Esophagus squamous epithelium (tissue), 5 donors: ENCODE measurements at regions not wholly inside any gene's neighbourhood (a gene's known extent, or its start where the extent isn't known, plus 50 kb on each side); places are given as distances from the start of the nearest gene placed in this dataset.
A peak's percentile ranks its signal among the peaks of the same experiment; 100 is the strongest.
"Not testable (repeated sequence)": the region's sequence is repeated elsewhere in the genome, so short reads cannot be mapped to it uniquely, and the experiment has no call there.

ENCODE experiments used
- DNase-seq: peaks from one replicate; lab custom pipeline; 2025; lab: John Stamatoyannopoulos, UW
- H3K27ac ChIP-seq, 4 donors: fragments of 200-600 bp; sonication (generic); one replicate each; pipeline ENCODE4 v1.5.1; 2016 to 2019; ENCODE audit warnings: mild to moderate bottlenecking in 1 of 4
- H3K27me3 ChIP-seq, 4 donors: fragments of 200-600 bp; sonication (generic); 1 replicate in 3 of 4; 2 replicates in 1 of 4; pipeline versions ENCODE4 v1.5.1 to v1.6.0; 2017 to 2021; ENCODE audit warnings: antibody characterized with exemption in 1 of 4
- H3K36me3 ChIP-seq, 3 donors: fragments of 200-600 bp; sonication (generic); one replicate each; pipeline ENCODE4 v1.5.1; 2016 to 2019
- H3K4me1 ChIP-seq, 3 donors: fragments of 200-600 bp; sonication (generic); one replicate each; pipeline ENCODE4 v1.5.1; 2017 to 2019
- H3K4me3 ChIP-seq, 4 donors: fragments of 200-600 bp; sonication (generic); 1 replicate in 3 of 4; 2 replicates in 1 of 4; pipeline ENCODE4 v1.5.1; 2016 to 2019; ENCODE audit warnings: mild to moderate bottlenecking in 2 of 4, moderate library complexity in 1 of 4
- H3K9me3 ChIP-seq, 3 donors: fragments of 200-600 bp; sonication (generic); one replicate each; pipeline ENCODE4 v1.5.1; 2016 to 2019
- CTCF ChIP-seq, 6 experiments: fragments of 450-650 bp in 4 of 6; fragments of 200-600 bp in 2 of 6; sonication (generic) in 2 of 6; IDR thresholded peaks; one replicate each; pipeline ENCODE4 v1.5.1; 2016 to 2019; ENCODE audit warnings: antibody characterized with exemption in 6 of 6, mild to moderate bottlenecking in 4 of 6, moderate library complexity in 4 of 6
- POLR2A ChIP-seq, 4 donors: fragments of 450-650 bp; IDR thresholded peaks; one replicate each; pipeline ENCODE4 v1.6.1; 2017; ENCODE audit warnings: antibody characterized with exemption in 4 of 4, mild to moderate bottlenecking in 4 of 4, moderate library complexity in 3 of 4
- WGBS, 2 donors: methylation state at CpG; one replicate each; pipeline ENCODE4 v1.1.5; 2018; 5-methylcytosine and 5-hydroxymethylcytosine counted together
- intact Hi-C: fragments of 100-400 bp; cut with DNase I; formaldehyde crosslinking; loops from one replicate; pipeline ENCODE4 v1.15.0; 2022
- donor health status: DM: yes; HTN: yes; CAD: no.

GRCh38 chr16:73949574-73950320, 346.9 kb upstream of the PSMD7 start:
- Histone ChIP-seq H3K27ac (peak overlapping the region in 3 of 4 donors; percentile 48 to 66 (median 58)), H3K4me1 (peaks cover 0 to 14% (median 5%) of the 10 kb centered on the region in 3 donors), H3K36me3 (no peaks in the 10 kb centered on the region), H3K9me3 (no peaks in the 10 kb centered on the region), H3K27me3 (peaks cover 0 to 4% (median 0%) of the 10 kb centered on the region in 4 donors), H3K4me3 (peak overlapping the region in 1 of 4 donors; percentile 22)
- intact Hi-C loops = no loop called here
- TF ChIP-seq CTCF (IDR thresholded peaks at IDR 0.05) (no peak), POLR2A (IDR thresholded peaks at IDR 0.05) (no peak)
- WGBS, 2 donors = 32 to 47% methylated on average over 7 of the region's 7 CpGs
- DNase-seq = no peak

GRCh38 chr16:73945631-73946030, 351.0 kb upstream of the PSMD7 start:
- Histone ChIP-seq H3K4me1 (peaks cover 0 to 14% (median 5%) of the 10 kb centered on the region in 3 donors), H3K27ac (no peak overlapping the region), H3K27me3 (no peaks in the 10 kb centered on the region), H3K36me3 (no peaks in the 10 kb centered on the region), H3K9me3 (no peaks in the 10 kb centered on the region), H3K4me3 (no peak overlapping the region)
- WGBS, 2 donors = 54 to 56% methylated on average over 4 of the region's 4 CpGs
- intact Hi-C loops = no loop called here
- no peak for DNase-seq
- TF ChIP-seq CTCF (IDR thresholded peaks at IDR 0.05) (no peak), POLR2A (IDR thresholded peaks at IDR 0.05) (no peak)

- WGBS, 2 donors = 85 to 86% methylated on average over 11 of the region's 11 CpGs
- H3K27me3 ChIP-seq, H3K36me3 ChIP-seq, H3K4me1 ChIP-seq, H3K27ac ChIP-seq, H3K4me3 ChIP-seq, H3K9me3 ChIP-seq, intact Hi-C loops, DNase-seq: not testable (repeated sequence)
Observed at GRCh38 chr16:73943184-73943583, 353.4 kb upstream of the PSMD7 start.

GRCh38 chr16:73940786-73941185, 355.8 kb upstream of the PSMD7 start:
- H3K27me3 ChIP-seq, H3K36me3 ChIP-seq, H3K4me3 ChIP-seq, intact Hi-C loops, H3K4me1 ChIP-seq, H3K27ac ChIP-seq, H3K9me3 ChIP-seq, DNase-seq: not testable (repeated sequence)
- WGBS, 2 donors = 94 to 96% methylated on average over 7 of the region's 7 CpGs

- Histone ChIP-seq H3K4me3 (no peak overlapping the region), H3K36me3 (no peaks in the 10 kb centered on the region), H3K27me3 (peaks cover 0 to 5% (median 0%) of the 10 kb centered on the region in 4 donors), H3K9me3 (peaks cover 0 to 8% (median 0%) of the 10 kb centered on the region in 3 donors), H3K4me1 (no peaks in the 10 kb centered on the region), H3K27ac (no peak overlapping the region)
- DNase-seq = no peak
- intact Hi-C loops = no loop called here
- no peak for TF ChIP-seq POLR2A (IDR thresholded peaks at IDR 0.05)
- TF ChIP-seq CTCF (IDR thresholded peaks at IDR 0.05) = no peak
- WGBS, 2 donors = 88 to 90% methylated on average over 3 of the region's 3 CpGs
Observed at GRCh38 chr16:73923951-73924350, 372.7 kb upstream of the PSMD7 start.

- 65 to 78% methylated on average over 3 of the region's 3 CpGs for whole genome bisulfite sequencing, 2 donors
- H3K9me3 ChIP-seq = no peaks in the 10 kb centered on the region
- intact Hi-C loops = no loop called here
- no peaks in the 10 kb centered on the region for H3K4me1 ChIP-seq
- no peak for TF ChIP-seq POLR2A (IDR thresholded peaks at IDR 0.05)
- no peak for TF ChIP-seq CTCF (IDR thresholded peaks at IDR 0.05)
- no peak for DNase-seq
- no peak overlapping the region for H3K27ac ChIP-seq
- no peaks in the 10 kb centered on the region for H3K36me3 ChIP-seq
- peaks cover 0 to 5% (median 0%) of the 10 kb centered on the region in 4 donors for H3K27me3 ChIP-seq
- no peak overlapping the region for H3K4me3 ChIP-seq
Observed at GRCh38 chr16:73921295-73921694, 375.3 kb upstream of the PSMD7 start.
